NCI-H2029 treated with DMSO at 0.1 percent for 48 hours (cell line): ENCODE measurements at regions not wholly inside any gene's neighbourhood (a gene's known extent, or its start where the extent isn't known, plus 50 kb on each side); places are given as distances from the start of the nearest gene placed in this dataset.

ENCODE experiments used
- DNase-seq: peaks from one replicate; lab custom pipeline; 2025; lab: John Stamatoyannopoulos, UW

GRCh38 chr2:12083081-12083581 is 336.7 kb downstream of the LPIN1 start:
- no peak for DNase-seq

- no peak for DNase-seq
Measured at GRCh38 chr2:12083713-12084419, 337.4 kb downstream of the LPIN1 start.

GRCh38 chr2:12087175-12087574 is 340.7 kb downstream of the LPIN1 start:
- no peak for DNase-seq

GRCh38 chr2:12087671-12088380 is 341.4 kb downstream of the LPIN1 start:
- DNase-seq: no peak

GRCh38 chr2:12089001-12089400 is 342.6 kb downstream of the LPIN1 start:
- DNase-seq: no peak

- no peak for DNase-seq
Measured at GRCh38 chr2:12089496-12089895, 343.1 kb downstream of the LPIN1 start.

- no peak for DNase-seq
Measured at GRCh38 chr2:12090072-12090471, 343.6 kb downstream of the LPIN1 start.

- no peak for DNase-seq
Measured at GRCh38 chr2:12090590-12090989, 344.2 kb downstream of the LPIN1 start.

- DNase-seq: no peak
Measured at GRCh38 chr2:12091201-12091806, 344.9 kb downstream of the LPIN1 start.

- DNase-seq: no peak
Measured at GRCh38 chr2:12094134-12094533, 347.7 kb downstream of the LPIN1 start.

GRCh38 chr2:12096051-12096787 is 349.8 kb downstream of the LPIN1 start:
- no peak for DNase-seq

GRCh38 chr2:12096788-12097449 is 350.5 kb downstream of the LPIN1 start:
- no peak for DNase-seq

GRCh38 chr2:12097859-12098258 is 351.4 kb downstream of the LPIN1 start:
- no peak for DNase-seq

- no peak for DNase-seq
Measured at GRCh38 chr2:12099374-12099773, 352.9 kb downstream of the LPIN1 start.

GRCh38 chr2:12102679-12103078 is 356.2 kb downstream of the LPIN1 start:
- no peak for DNase-seq

GRCh38 chr2:12105180-12105579 is 358.7 kb downstream of the LPIN1 start:
- no peak for DNase-seq

GRCh38 chr2:12106440-12107080 is 360.1 kb downstream of the LPIN1 start:
- DNase-seq: no peak

- no peak for DNase-seq
Measured at GRCh38 chr2:12107321-12107720, 360.9 kb downstream of the LPIN1 start.

GRCh38 chr2:12107939-12108338 is 361.5 kb downstream of the LPIN1 start:
- DNase-seq: no peak

GRCh38 chr2:12109363-12110017 is 363.1 kb downstream of the LPIN1 start:
- no peak for DNase-seq

- DNase-seq: no peak
Measured at GRCh38 chr2:12110074-12110473, 363.6 kb downstream of the LPIN1 start.
